Mesodermal cell (in vitro differentiated cells): ENCODE measurements at regions not wholly inside any gene's neighbourhood (a gene's known extent, or its start where the extent isn't known, plus 50 kb on each side); places are given as distances from the start of the nearest gene placed in this dataset.
"Not testable (repeated sequence)": the region's sequence is repeated elsewhere in the genome, so short reads cannot be mapped to it uniquely, and the experiment has no call there.

ENCODE experiments used
- H3K27ac ChIP-seq: 2 replicates; pipeline ENCODE4 v1.7.0; 2013; ENCODE audit warnings: mild to moderate bottlenecking, low read depth, low read length, moderate library complexity; ENCODE audit not compliant: severe bottlenecking
- H3K36me3 ChIP-seq: 2 replicates; pipeline ENCODE4 v1.7.1; 2013; ENCODE audit warnings: mild to moderate bottlenecking, low read length, moderate library complexity; ENCODE audit not compliant: control insufficient read depth, insufficient read depth
- H3K4me1 ChIP-seq: one replicate; pipeline ENCODE4 v1.7.1; 2013; ENCODE audit warnings: mild to moderate bottlenecking, low read length; ENCODE audit not compliant: insufficient read depth, control insufficient read depth, poor library complexity, severe bottlenecking
- H3K4me3 ChIP-seq: 2 replicates; pipeline ENCODE4 v1.7.0; 2013; ENCODE audit warnings: low read length, control low read depth, mild to moderate bottlenecking; ENCODE audit not compliant: insufficient read depth, poor library complexity, severe bottlenecking; ENCODE audit errors: extremely low read depth
- H3K9me3 ChIP-seq: 2 replicates; pipeline ENCODE4 v1.7.1; 2013; ENCODE audit warnings: mild to moderate bottlenecking, low read length, moderate library complexity; ENCODE audit not compliant: control insufficient read depth
- WGBS, 2 experiments: methylation state at CpG; one replicate each; pipeline ENCODE4 v1.1.5; 2013; ENCODE audit warnings: missing lambda C conversion rate in 2 of 2; ENCODE audit not compliant: insufficient coverage in 2 of 2; 5-methylcytosine and 5-hydroxymethylcytosine counted together

DNA sequence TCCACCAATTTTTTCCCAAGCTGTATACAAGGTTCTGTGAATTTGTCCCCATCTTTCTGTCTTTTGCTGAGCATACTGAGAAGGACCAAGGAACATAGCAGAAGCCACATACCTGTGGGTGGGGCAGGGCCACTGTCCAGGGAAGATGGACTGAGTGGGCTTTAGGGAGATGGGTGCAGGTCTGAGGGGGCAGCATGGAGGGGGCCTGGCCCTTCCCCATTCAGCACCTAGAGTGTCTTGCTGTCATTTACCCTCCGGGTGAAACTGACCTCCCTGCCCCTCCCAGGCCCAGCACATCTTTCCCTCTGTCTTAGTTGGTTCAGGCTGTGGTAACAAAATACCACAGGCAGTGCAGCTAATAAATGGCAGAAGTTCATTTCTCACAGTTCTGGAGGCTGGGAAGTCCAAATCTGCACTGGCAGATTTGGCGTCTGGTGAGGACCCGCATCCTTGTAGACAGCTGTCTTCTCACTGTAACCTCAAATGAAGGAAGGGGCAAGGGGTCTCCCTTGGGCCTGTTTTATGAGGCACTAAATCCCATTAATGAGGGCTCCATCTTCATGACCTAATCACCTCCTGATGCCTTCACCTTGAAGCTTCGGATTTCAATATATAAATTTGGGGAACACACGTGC lies 180.0 kb upstream of the SMAD3 start:
- Histone ChIP-seq H3K4me1 (peaks cover 38% of the 10 kb centered on the region), H3K36me3 (no peaks in the 10 kb centered on the region), H3K9me3 (peaks cover 32% of the 10 kb centered on the region), H3K27ac (no peak overlapping the region), H3K4me3 (no peak overlapping the region)
- 97 to 100% methylated on average over 5 of the region's 5 CpGs for WGBS, 2 experiments

- peaks cover 32% of the 10 kb centered on the region for H3K9me3 ChIP-seq
- WGBS, 2 experiments, result 88 to 100% methylated on average over 2 to 6 of the region's 9 CpGs
- H3K27ac ChIP-seq, result no peak overlapping the region
Observed at GRCh38 chr15:66886241-66886675, 179.1 kb upstream of the SMAD3 start.

GRCh38 chr15:66886686-66887273 lies 178.6 kb upstream of the SMAD3 start:
- Histone ChIP-seq H3K4me1 (peaks cover 29% of the 10 kb centered on the region), H3K27ac (no peak overlapping the region), H3K9me3 (peaks cover 32% of the 10 kb centered on the region), H3K4me3 (no peak overlapping the region), H3K36me3 (no peaks in the 10 kb centered on the region)
- 95 to 100% methylated on average over 3 to 4 of the region's 7 CpGs for WGBS, 2 experiments

More at GRCh38 chr15:66886241-66886675, 179.1 kb upstream of the SMAD3 start:
- peaks cover 34% of the 10 kb centered on the region for H3K4me1 ChIP-seq
- no peak overlapping the region for H3K4me3 ChIP-seq
- no peaks in the 10 kb centered on the region for H3K36me3 ChIP-seq

GRCh38 chr15:66889298-66889697 lies 176.1 kb upstream of the SMAD3 start:
- H3K36me3 ChIP-seq, H3K27ac ChIP-seq, H3K4me3 ChIP-seq: not testable (repeated sequence)
- Histone ChIP-seq H3K4me1 (peaks cover 22% of the 10 kb centered on the region), H3K9me3 (peaks cover 32% of the 10 kb centered on the region)

- Histone ChIP-seq H3K27ac (no peak overlapping the region), H3K4me1 (peaks cover 24% of the 10 kb centered on the region), H3K9me3 (peaks cover 15% of the 10 kb centered on the region), H3K4me3 (no peak overlapping the region), H3K36me3 (no peaks in the 10 kb centered on the region)
- no CpG with 5 or more reads among the region's 2 CpGs for WGBS, 2 experiments
Observed at GRCh38 chr15:66891776-66892175, 173.6 kb upstream of the SMAD3 start.

DNA sequence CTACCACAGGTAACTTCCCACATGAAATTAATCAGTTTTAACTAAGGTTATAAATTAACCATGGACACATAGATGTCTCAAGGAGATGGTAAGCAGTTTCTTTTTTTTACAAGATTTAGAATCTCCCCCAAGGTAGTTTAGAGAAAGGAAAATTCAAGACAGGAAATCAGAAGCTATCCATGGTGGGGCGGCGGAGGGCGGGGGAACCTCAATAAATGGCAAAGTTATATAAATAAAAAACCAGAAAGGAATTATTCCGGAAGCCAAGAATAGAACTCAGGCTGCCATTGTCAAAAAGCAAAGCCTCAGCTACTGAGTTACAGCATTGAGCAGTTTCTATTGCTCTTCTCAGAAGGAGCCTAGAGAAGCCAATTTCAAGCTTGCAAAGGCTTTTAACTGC lies 172.1 kb upstream of the SMAD3 start:
- Histone ChIP-seq H3K4me1 (peaks cover 24% of the 10 kb centered on the region), H3K4me3 (no peak overlapping the region), H3K9me3 (peaks cover 5% of the 10 kb centered on the region), H3K27ac (no peak overlapping the region), H3K36me3 (no peaks in the 10 kb centered on the region)
- 100% methylated on average over 1 of the region's 4 CpGs for WGBS, 2 experiments

DNA sequence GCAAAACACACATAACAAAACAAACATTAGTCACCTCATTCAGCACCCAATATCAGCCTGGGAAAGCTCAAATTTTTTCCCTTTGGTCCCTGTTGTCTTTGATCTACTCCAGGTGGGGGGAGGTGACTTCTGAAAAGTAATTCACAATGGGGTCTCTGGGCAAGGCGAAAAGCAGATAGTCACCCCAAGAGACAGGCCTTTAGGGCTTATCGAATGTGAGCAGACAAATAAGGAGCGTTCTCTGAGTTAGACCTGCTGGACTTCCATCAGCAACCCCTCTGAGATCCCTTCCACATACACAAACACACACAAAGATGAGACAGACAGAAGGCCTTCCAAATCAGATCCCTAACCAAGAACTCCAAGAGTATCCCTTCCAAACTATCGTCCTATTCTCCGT lies 171.0 kb upstream of the SMAD3 start:
- Histone ChIP-seq H3K9me3 (peaks cover 5% of the 10 kb centered on the region), H3K36me3 (no peaks in the 10 kb centered on the region), H3K4me1 (peaks cover 32% of the 10 kb centered on the region), H3K4me3 (no peak overlapping the region), H3K27ac (no peak overlapping the region)
- 93 to 100% methylated on average over 3 to 4 of the region's 5 CpGs for WGBS, 2 experiments

- Histone ChIP-seq H3K4me3 (no peak overlapping the region), H3K36me3 (no peaks in the 10 kb centered on the region), H3K4me1 (peaks cover 32% of the 10 kb centered on the region), H3K27ac (no peak overlapping the region), H3K9me3 (no peaks in the 10 kb centered on the region)
- WGBS, 2 experiments, result 68 to 75% methylated on average over 4 of the region's 4 CpGs
Observed at GRCh38 chr15:66894986-66895780, 170.2 kb upstream of the SMAD3 start.

DNA sequence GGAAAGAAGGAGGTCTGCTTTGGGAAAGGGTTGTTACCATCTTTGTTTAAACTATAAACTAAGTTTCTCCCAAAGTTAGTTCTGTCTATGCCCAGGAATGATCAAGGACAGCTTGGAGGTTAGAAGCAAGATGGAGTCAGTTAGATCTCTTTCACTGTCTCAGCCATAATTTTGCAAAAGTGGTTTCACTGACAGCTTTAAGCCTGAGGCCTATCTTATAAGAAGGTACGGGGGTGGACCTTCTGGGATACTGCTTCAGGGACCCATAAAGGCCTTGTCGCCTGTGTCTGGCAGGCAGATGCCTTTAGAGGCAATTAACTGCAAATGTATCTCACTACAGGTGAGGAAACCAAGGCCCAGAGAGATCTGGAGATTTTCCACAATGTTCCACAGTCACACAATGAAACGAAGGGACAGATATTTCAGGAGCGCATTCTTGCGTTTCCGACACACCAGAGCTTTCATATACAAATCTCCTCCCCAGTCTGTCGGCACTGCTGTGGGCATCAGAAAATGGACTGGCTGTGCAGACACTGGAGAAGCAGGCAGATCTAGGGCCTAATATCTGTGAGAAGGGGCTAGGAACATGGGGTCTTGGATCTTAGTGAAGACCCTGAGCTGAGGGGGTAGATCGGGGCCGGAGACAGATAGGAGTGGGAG lies 169.5 kb upstream of the SMAD3 start:
- no peaks in the 10 kb centered on the region for H3K36me3 ChIP-seq
- 93 to 95% methylated on average over 3 to 8 of the region's 9 CpGs for WGBS, 2 experiments
- no peak overlapping the region for H3K27ac ChIP-seq
- H3K9me3 ChIP-seq, result no peaks in the 10 kb centered on the region
- H3K4me1 ChIP-seq, result peaks cover 33% of the 10 kb centered on the region
- no peak overlapping the region for H3K4me3 ChIP-seq

DNA sequence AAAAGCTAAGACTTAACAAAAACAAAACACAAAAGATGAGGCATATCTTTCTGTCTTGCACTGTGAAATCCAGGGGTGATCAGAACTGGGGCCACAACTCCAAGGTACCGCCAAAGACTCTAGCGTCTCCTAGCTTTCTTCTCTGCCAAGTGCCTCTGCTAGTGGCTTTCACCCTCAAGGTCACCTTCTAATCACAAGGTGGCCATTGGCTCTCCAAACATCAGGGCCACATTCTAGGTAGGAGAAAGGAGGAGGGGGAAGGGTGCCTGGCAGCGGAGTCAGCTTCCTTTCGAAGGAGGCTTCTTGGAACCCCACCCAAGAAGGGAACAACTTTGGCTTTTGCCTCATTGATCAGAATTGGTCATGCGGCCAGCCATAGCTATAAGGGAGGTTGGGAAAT lies 168.8 kb upstream of the SMAD3 start:
- no peak overlapping the region for H3K4me3 ChIP-seq
- peaks cover 40% of the 10 kb centered on the region for H3K4me1 ChIP-seq
- WGBS, 2 experiments, result 97 to 98% methylated on average over 4 to 5 of the region's 5 CpGs
- H3K27ac ChIP-seq, result no peak overlapping the region
- no peaks in the 10 kb centered on the region for H3K9me3 ChIP-seq
- no peaks in the 10 kb centered on the region for H3K36me3 ChIP-seq
